Adrenal gland (tissue), 5 donors: ENCODE measurements at regions not wholly inside any gene's neighbourhood (a gene's known extent, or its start where the extent isn't known, plus 50 kb on each side); places are given as distances from the start of the nearest gene placed in this dataset.

Experiments used
- POLR2A ChIP-seq, 2 donors: fragments of 450-650 bp; IDR thresholded peaks; one replicate each; pipeline ENCODE4 v1.6.1; 2017; ENCODE audit warnings: antibody characterized with exemption in 2 of 2, mild to moderate bottlenecking in 2 of 2, moderate library complexity in 1 of 2
- TF ChIP-seq, protein P1 (sequence below), 6 experiments: fragments of 450-650 bp in 4 of 6; fragments of 200-600 bp in 2 of 6; sonication (generic) in 1 of 6; IDR thresholded peaks; 1 replicate in 5 of 6; 2 replicates in 1 of 6; pipeline versions ENCODE4 v1.5.1 to v1.8.0; 2016 to 2021; ENCODE audit warnings: antibody characterized with exemption in 6 of 6, mild to moderate bottlenecking in 2 of 6, moderate library complexity in 1 of 6
- donor health status: DM: no; HTN: no; CAD: no.

DNA sequence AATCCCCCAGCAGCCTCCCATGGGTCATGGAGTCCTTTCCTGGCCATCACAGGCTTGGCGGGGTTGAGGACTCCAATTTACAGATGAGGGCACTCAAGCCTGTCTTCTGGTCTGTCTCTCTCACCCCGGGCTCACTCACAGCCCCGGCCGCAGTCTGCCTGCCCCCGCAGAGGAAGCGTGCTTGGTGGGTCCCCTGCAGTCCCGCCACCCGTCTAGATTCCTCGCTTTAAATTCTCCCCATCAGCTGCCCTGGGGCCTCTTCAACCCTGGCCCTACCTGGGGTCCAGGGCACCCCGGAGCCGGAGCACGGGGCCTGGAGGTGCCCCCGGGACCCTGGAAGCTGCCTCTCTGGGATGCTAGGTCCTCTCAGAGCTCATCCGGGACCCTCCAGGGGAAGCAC, 92.9 kb downstream of the ENGASE start:
- TF ChIP-seq, protein P1, sequence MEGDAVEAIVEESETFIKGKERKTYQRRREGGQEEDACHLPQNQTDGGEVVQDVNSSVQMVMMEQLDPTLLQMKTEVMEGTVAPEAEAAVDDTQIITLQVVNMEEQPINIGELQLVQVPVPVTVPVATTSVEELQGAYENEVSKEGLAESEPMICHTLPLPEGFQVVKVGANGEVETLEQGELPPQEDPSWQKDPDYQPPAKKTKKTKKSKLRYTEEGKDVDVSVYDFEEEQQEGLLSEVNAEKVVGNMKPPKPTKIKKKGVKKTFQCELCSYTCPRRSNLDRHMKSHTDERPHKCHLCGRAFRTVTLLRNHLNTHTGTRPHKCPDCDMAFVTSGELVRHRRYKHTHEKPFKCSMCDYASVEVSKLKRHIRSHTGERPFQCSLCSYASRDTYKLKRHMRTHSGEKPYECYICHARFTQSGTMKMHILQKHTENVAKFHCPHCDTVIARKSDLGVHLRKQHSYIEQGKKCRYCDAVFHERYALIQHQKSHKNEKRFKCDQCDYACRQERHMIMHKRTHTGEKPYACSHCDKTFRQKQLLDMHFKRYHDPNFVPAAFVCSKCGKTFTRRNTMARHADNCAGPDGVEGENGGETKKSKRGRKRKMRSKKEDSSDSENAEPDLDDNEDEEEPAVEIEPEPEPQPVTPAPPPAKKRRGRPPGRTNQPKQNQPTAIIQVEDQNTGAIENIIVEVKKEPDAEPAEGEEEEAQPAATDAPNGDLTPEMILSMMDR (IDR thresholded peaks at IDR 0.05), result no peak
- no peak for TF ChIP-seq POLR2A (IDR thresholded peaks at IDR 0.05)
